Hepatocyte (in vitro differentiated cells): ENCODE measurements at regions not wholly inside any gene's neighbourhood (a gene's known extent, or its start where the extent isn't known, plus 50 kb on each side); places are given as distances from the start of the nearest gene placed in this dataset.

Experiments used
- DNase-seq: peaks from one replicate; pipeline ENCODE4 v3.0.0-alpha.2; 2016; ENCODE audit warnings: low spot score
- H2AFZ ChIP-seq: fragments of 200-600 bp; sonication (generic); 2 replicates; pipeline ENCODE4 v1.6.0; 2016; ENCODE audit warnings: antibody characterized with exemption, mild to moderate bottlenecking
- H3K27ac ChIP-seq: fragments of 200-600 bp; sonication (generic); 2 replicates; pipeline ENCODE4 v1.5.1; 2016; ENCODE audit warnings: mild to moderate bottlenecking
- H3K27me3 ChIP-seq: fragments of 200-600 bp; sonication (generic); 2 replicates; pipeline ENCODE4 v1.6.1; 2016
- H3K36me3 ChIP-seq: fragments of 200-600 bp; sonication (generic); replicated peaks from 2 replicates; pipeline ENCODE4 v1.5.1; 2016; ENCODE audit warnings: low read depth; ENCODE audit not compliant: insufficient read depth
- H3K4me1 ChIP-seq: fragments of 200-600 bp; sonication (generic); 2 replicates; pipeline ENCODE4 v1.5.1; 2016; ENCODE audit warnings: mild to moderate bottlenecking, moderate library complexity; ENCODE audit not compliant: insufficient read depth
- H3K4me2 ChIP-seq: fragments of 200-600 bp; sonication (generic); 2 replicates; pipeline ENCODE4 v1.6.0; 2016
- H3K4me3 ChIP-seq: fragments of 200-600 bp; sonication (generic); 2 replicates; pipeline ENCODE4 v1.5.1; 2016; ENCODE audit warnings: mild to moderate bottlenecking
- H3K79me2 ChIP-seq: fragments of 200-600 bp; sonication (generic); 2 replicates; pipeline ENCODE4 v1.6.0; 2017; ENCODE audit warnings: mild to moderate bottlenecking
- H3K9me2 ChIP-seq: fragments of 200-600 bp; sonication (generic); replicated peaks from 2 replicates; pipeline ENCODE4 v1.6.0; 2017; ENCODE audit warnings: mild to moderate bottlenecking; ENCODE audit not compliant: insufficient read depth
- H3K9me3 ChIP-seq: fragments of 200-600 bp; sonication (generic); 2 replicates; pipeline ENCODE4 v1.5.1; 2016; ENCODE audit warnings: low read depth, mild to moderate bottlenecking
- H4K20me1 ChIP-seq: fragments of 200-600 bp; sonication (generic); 2 replicates; pipeline ENCODE4 v1.6.0; 2016; ENCODE audit warnings: mild to moderate bottlenecking; ENCODE audit not compliant: insufficient read depth, poor library complexity, severe bottlenecking
- CTCF ChIP-seq: fragments of 200-600 bp; sonication (generic); IDR thresholded peaks from 2 replicates; pipeline ENCODE4 v1.5.1; 2016; ENCODE audit warnings: antibody characterized with exemption, mild to moderate bottlenecking; ENCODE audit not compliant: poor library complexity
- EZH2 ChIP-seq: fragments of 200-600 bp; sonication (generic); IDR thresholded peaks from 2 replicates; pipeline ENCODE4 v1.6.1; 2016; ENCODE audit warnings: antibody characterized with exemption, mild to moderate bottlenecking, borderline replicate concordance
- EZH2phosphoT487 ChIP-seq: fragments of 200-600 bp; sonication (generic); IDR thresholded peaks from one replicate; pipeline ENCODE4 v1.6.1; 2018; ENCODE audit warnings: antibody characterized with exemption, mild to moderate bottlenecking, low read depth, moderate library complexity; ENCODE audit not compliant: unreplicated experiment, severe bottlenecking
- WGBS: methylation state at CpG from one replicate; pipeline ENCODE4 v1.1.6; 2016; ENCODE audit warnings: low lambda C conversion rate; ENCODE audit errors: missing lambda C conversion rate; 5-methylcytosine and 5-hydroxymethylcytosine counted together

- Histone ChIP-seq H3K4me2 (no peak overlapping the region), H2AFZ (no peak overlapping the region), H3K4me3 (no peak overlapping the region), H3K9me2 (no peaks in the 10 kb centered on the region), H3K9me3 (no peaks in the 10 kb centered on the region), H3K27me3 (no peaks in the 10 kb centered on the region), H3K79me2 (no peaks in the 10 kb centered on the region), H3K4me1 (no peaks in the 10 kb centered on the region), H4K20me1 (no peaks in the 10 kb centered on the region), H3K36me3 (no peaks in the 10 kb centered on the region), H3K27ac (no peak overlapping the region)
- TF ChIP-seq CTCF (no peak), EZH2phosphoT487 (no peak), EZH2 (no peak)
- DNase-seq = no peak
These were observed 217.0 kb upstream of the NDST3 start for GRCh38 chr4:117817301-117817700.

GRCh38 chr4:117821834-117822233, 212.5 kb upstream of the NDST3 start:
- H3K27ac ChIP-seq = no peak overlapping the region
- H2AFZ ChIP-seq = no peak overlapping the region
- no peak for TF ChIP-seq CTCF
- TF ChIP-seq EZH2 = no peak
- no peak for TF ChIP-seq EZH2phosphoT487
- no peaks in the 10 kb centered on the region for H3K27me3 ChIP-seq
- no peaks in the 10 kb centered on the region for H3K9me2 ChIP-seq
- H3K9me3 ChIP-seq = no peaks in the 10 kb centered on the region
- no peak overlapping the region for H3K4me3 ChIP-seq
- H3K36me3 ChIP-seq = no peaks in the 10 kb centered on the region
- DNase-seq = no peak
- no peaks in the 10 kb centered on the region for H4K20me1 ChIP-seq
- no peaks in the 10 kb centered on the region for H3K79me2 ChIP-seq
- WGBS = 82% methylated on average over 3 of the region's 3 CpGs
- no peaks in the 10 kb centered on the region for H3K4me1 ChIP-seq
- no peak overlapping the region for H3K4me2 ChIP-seq

GRCh38 chr4:117823388-117823787, 210.9 kb upstream of the NDST3 start:
- no peaks in the 10 kb centered on the region for H3K9me3 ChIP-seq
- H3K4me2 ChIP-seq = no peak overlapping the region
- H2AFZ ChIP-seq = no peak overlapping the region
- no peaks in the 10 kb centered on the region for H3K36me3 ChIP-seq
- no peaks in the 10 kb centered on the region for H4K20me1 ChIP-seq
- H3K27me3 ChIP-seq = no peaks in the 10 kb centered on the region
- H3K27ac ChIP-seq = no peak overlapping the region
- no peaks in the 10 kb centered on the region for H3K4me1 ChIP-seq
- TF ChIP-seq CTCF (no peak), EZH2phosphoT487 (no peak), EZH2 (no peak)
- H3K9me2 ChIP-seq = no peaks in the 10 kb centered on the region
- no peak for DNase-seq
- no peaks in the 10 kb centered on the region for H3K79me2 ChIP-seq
- H3K4me3 ChIP-seq = no peak overlapping the region
- 67% methylated on average over 3 of the region's 3 CpGs for WGBS

- no peaks in the 10 kb centered on the region for H4K20me1 ChIP-seq
These were observed 208.7 kb upstream of the NDST3 start for GRCh38 chr4:117825600-117825999.

More at GRCh38 chr4:117825600-117825999, 208.7 kb upstream of the NDST3 start:
- Histone ChIP-seq H2AFZ (no peak overlapping the region), H3K9me2 (no peaks in the 10 kb centered on the region), H3K27ac (no peak overlapping the region), H3K79me2 (no peaks in the 10 kb centered on the region), H3K36me3 (no peaks in the 10 kb centered on the region), H3K27me3 (no peaks in the 10 kb centered on the region), H3K9me3 (no peaks in the 10 kb centered on the region), H3K4me3 (no peak overlapping the region), H3K4me2 (no peak overlapping the region), H3K4me1 (no peaks in the 10 kb centered on the region)
- DNase-seq = no peak
- 84% methylated on average over 1 of the region's 1 CpG for WGBS
- TF ChIP-seq CTCF (no peak), EZH2 (no peak), EZH2phosphoT487 (no peak)
